PC-3 (cell line): ENCODE measurements at regions not wholly inside any gene's neighbourhood (a gene's known extent, or its start where the extent isn't known, plus 50 kb on each side); places are given as distances from the start of the nearest gene placed in this dataset.

ENCODE experiments used
- ATAC-seq: fragments of 200-7000 bp; cut with Tn5 transposase; 2 replicates; pipeline ENCODE4 v1.9.1; 2020; ENCODE audit warnings: mild to moderate bottlenecking, moderate library complexity
- BruUV-seq: library from RNA; stranded (reverse); fragments of 400-500 nt; replicated peaks from 2 replicates; lab custom pipeline; 2021; lab: Mats Ljungman, UMichigan
- CTCF ChIA-PET: fragments of 300-600 bp; sonication (Branson Sonifier 250); formaldehyde crosslinking; loops from one replicate; lab custom pipeline; 2022; ENCODE audit warnings: antibody characterized with exemption; lab: Charles Lee
- POLR2A ChIA-PET: fragments of 300-600 bp; sonication (Branson Sonifier 250); formaldehyde crosslinking; loops from one replicate; lab custom pipeline; 2022; ENCODE audit warnings: antibody characterized with exemption; ENCODE audit not compliant: unreplicated experiment; lab: Charles Lee
- DNase-seq: peaks from one replicate; pipeline ENCODE4 v3.0.0-alpha.2; 2015
- H2AFZ ChIP-seq: fragments of 300-600 bp; sonication (generic); 2 replicates; pipeline ENCODE4 v1.6.0; 2016; ENCODE audit warnings: antibody characterized with exemption, low read length
- H3F3A ChIP-seq: fragments of 300-600 bp; sonication (generic); one replicate; pipeline ENCODE4 v1.6.0; 2017; ENCODE audit warnings: antibody characterized with exemption, low read length, control low read depth, mild to moderate bottlenecking; ENCODE audit not compliant: unreplicated experiment
- H3K27ac ChIP-seq: fragments of 300-600 bp; sonication (generic); 2 replicates; pipeline ENCODE4 v1.5.1; 2016; ENCODE audit warnings: mild to moderate bottlenecking, low read length
- H3K27me3 ChIP-seq: fragments of 300-600 bp; sonication (generic); 2 replicates; pipeline ENCODE4 v1.6.1; 2016; ENCODE audit warnings: low read length, mixed read lengths
- H3K36me3 ChIP-seq: fragments of 300-600 bp; sonication (generic); 2 replicates; pipeline ENCODE4 v1.6.1; 2016; ENCODE audit warnings: low read depth, mixed run types, low read length, mixed read lengths
- H3K4me1 ChIP-seq: fragments of 300-600 bp; sonication (generic); 2 replicates; pipeline ENCODE4 v1.5.1; 2016; ENCODE audit warnings: low read length; ENCODE audit not compliant: insufficient read depth
- H3K4me2 ChIP-seq: fragments of 300-600 bp; sonication (generic); 2 replicates; pipeline ENCODE4 v1.6.0; 2016; ENCODE audit warnings: low read length
- H3K4me3 ChIP-seq: fragments of 300-600 bp; sonication (generic); 2 replicates; pipeline ENCODE4 v1.5.1; 2016; ENCODE audit warnings: mild to moderate bottlenecking, low read length, mixed read lengths
- H3K79me2 ChIP-seq: fragments of 300-600 bp; sonication (generic); 2 replicates; pipeline ENCODE4 v1.6.1; 2017; ENCODE audit warnings: low read length, mixed read lengths
- H3K9ac ChIP-seq: fragments of 300-600 bp; sonication (generic); 2 replicates; pipeline ENCODE4 v1.6.0; 2016; ENCODE audit warnings: mild to moderate bottlenecking, low read length
- H3K9me2 ChIP-seq: fragments of 300-600 bp; sonication (generic); replicated peaks from 2 replicates; pipeline ENCODE4 v1.6.1; 2016; ENCODE audit warnings: mixed run types, low read length, mixed read lengths
- H3K9me3 ChIP-seq: fragments of 300-600 bp; sonication (generic); 2 replicates; pipeline ENCODE4 v1.6.1; 2016; ENCODE audit warnings: low read length, mixed read lengths
- H4K20me1 ChIP-seq: fragments of 300-600 bp; sonication (generic); 2 replicates; pipeline ENCODE4 v1.6.1; 2016; ENCODE audit warnings: low read length, mixed read lengths
- CTCF ChIP-seq: fragments of 300-600 bp; sonication (generic); conservative IDR thresholded peaks from 2 replicates; pipeline ENCODE4 v1.5.1; 2017; ENCODE audit warnings: antibody characterized with exemption, low read depth, mild to moderate bottlenecking, low read length
- EZH2 ChIP-seq: fragments of 300-600 bp; sonication (generic); IDR thresholded peaks from one replicate; pipeline ENCODE4 v1.6.1; 2017; ENCODE audit warnings: antibody characterized with exemption, mild to moderate bottlenecking, low read length; ENCODE audit not compliant: unreplicated experiment
- EZH2phosphoT487 ChIP-seq: fragments of 300-600 bp; sonication (generic); IDR thresholded peaks from 2 replicates; pipeline ENCODE4 v1.6.1; 2018; ENCODE audit warnings: mild to moderate bottlenecking, antibody characterized with exemption, low read length, borderline replicate concordance
- intact Hi-C: fragments of 100-400 bp; cut with micrococcal nuclease; formaldehyde crosslinking; loops from 2 replicates; pipeline ENCODE4 v1.9.0; 2023

- ChIA-PET POLR2A (no interaction called here), CTCF (no interaction called here)
Observed at GRCh38 chr6:6863970-6864639, 243.7 kb upstream of the RREB1 start.

GRCh38 chr6:6865611-6866010 lies 242.2 kb upstream of the RREB1 start:
- ChIA-PET POLR2A (no interaction called here), CTCF (no interaction called here)
- Histone ChIP-seq H3K9ac (no peak overlapping the region), H3K4me2 (no peak overlapping the region), H2AFZ (no peak overlapping the region), H3K4me3 (no peak overlapping the region), H3K27ac (no peak overlapping the region), H3K9me3 (no peaks in the 10 kb centered on the region), H3F3A (no peaks in the 10 kb centered on the region), H3K9me2 (no peaks in the 10 kb centered on the region), H3K27me3 (no peaks in the 10 kb centered on the region), H3K79me2 (no peaks in the 10 kb centered on the region), H3K4me1 (no peaks in the 10 kb centered on the region), H3K36me3 (no peaks in the 10 kb centered on the region), H4K20me1 (no peaks in the 10 kb centered on the region)
- ATAC-seq (no peak), DNase-seq (no peak)
- intact Hi-C loops = no loop called here
- BruUV-seq = no TSS peak
- TF ChIP-seq EZH2 (no peak), EZH2phosphoT487 (no peak), CTCF (no peak)

More at GRCh38 chr6:6863970-6864639, 243.7 kb upstream of the RREB1 start:
- no TSS peak for BruUV-seq
- H3K27ac ChIP-seq = no peak overlapping the region
- no peak for ATAC-seq
- H2AFZ ChIP-seq = no peak overlapping the region
- H3K36me3 ChIP-seq = no peaks in the 10 kb centered on the region
- no peaks in the 10 kb centered on the region for H4K20me1 ChIP-seq
- DNase-seq = no peak
- no peak overlapping the region for H3K9ac ChIP-seq
- intact Hi-C loops = no loop called here
- no peaks in the 10 kb centered on the region for H3K79me2 ChIP-seq
- no peaks in the 10 kb centered on the region for H3F3A ChIP-seq
- no peak overlapping the region for H3K4me3 ChIP-seq
- TF ChIP-seq CTCF (no peak), EZH2phosphoT487 (no peak), EZH2 (no peak)
- H3K9me2 ChIP-seq = no peaks in the 10 kb centered on the region
- no peaks in the 10 kb centered on the region for H3K4me1 ChIP-seq
- no peaks in the 10 kb centered on the region for H3K9me3 ChIP-seq
- no peaks in the 10 kb centered on the region for H3K27me3 ChIP-seq
- H3K4me2 ChIP-seq = no peak overlapping the region

- H4K20me1 ChIP-seq = no peaks in the 10 kb centered on the region
- H3K36me3 ChIP-seq = no peaks in the 10 kb centered on the region
- DNase-seq (no peak), ATAC-seq (no peak)
- no peaks in the 10 kb centered on the region for H3F3A ChIP-seq
- no peak overlapping the region for H3K4me2 ChIP-seq
- H3K27ac ChIP-seq = no peak overlapping the region
- no peaks in the 10 kb centered on the region for H3K4me1 ChIP-seq
- H3K79me2 ChIP-seq = no peaks in the 10 kb centered on the region
- no peak overlapping the region for H3K4me3 ChIP-seq
- no peaks in the 10 kb centered on the region for H3K9me3 ChIP-seq
- no TSS peak for BruUV-seq
- TF ChIP-seq EZH2phosphoT487 (no peak), EZH2 (no peak), CTCF (no peak)
- intact Hi-C loops = no loop called here
- no peaks in the 10 kb centered on the region for H3K27me3 ChIP-seq
- no peaks in the 10 kb centered on the region for H3K9me2 ChIP-seq
- no peak overlapping the region for H2AFZ ChIP-seq
- POLR2A ChIA-PET = no interaction called here
- no peak overlapping the region for H3K9ac ChIP-seq
- CTCF ChIA-PET = no interaction called here
Observed at GRCh38 chr6:6866656-6867403, 240.9 kb upstream of the RREB1 start.
